ENCODE measurements at regions not wholly inside any gene's neighbourhood (a gene's known extent, or its start where the extent isn't known, plus 50 kb on each side); places are given as distances from the start of the nearest gene placed in this dataset.

DNA sequence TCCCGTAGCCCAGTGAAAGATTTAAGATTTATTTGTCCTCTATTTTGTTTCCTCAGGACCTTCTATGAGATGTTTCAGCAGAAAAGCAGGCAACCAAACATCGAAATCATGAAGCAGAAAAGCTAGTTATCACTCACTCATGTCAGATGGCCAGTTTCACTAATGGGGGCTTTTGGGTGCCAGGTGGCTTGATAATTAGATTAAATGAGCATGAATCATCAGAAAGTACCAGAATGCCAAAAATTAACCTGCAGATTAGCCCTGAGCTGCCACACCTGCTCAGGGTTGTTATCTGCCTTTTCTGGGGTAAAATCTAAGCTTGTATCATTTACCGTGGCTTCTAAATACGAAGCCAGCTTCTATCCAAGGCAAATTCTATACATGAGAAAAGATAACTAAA is 1017.5 kb downstream of the XPNPEP1 start:
- no peak for DNase-seq

DNA sequence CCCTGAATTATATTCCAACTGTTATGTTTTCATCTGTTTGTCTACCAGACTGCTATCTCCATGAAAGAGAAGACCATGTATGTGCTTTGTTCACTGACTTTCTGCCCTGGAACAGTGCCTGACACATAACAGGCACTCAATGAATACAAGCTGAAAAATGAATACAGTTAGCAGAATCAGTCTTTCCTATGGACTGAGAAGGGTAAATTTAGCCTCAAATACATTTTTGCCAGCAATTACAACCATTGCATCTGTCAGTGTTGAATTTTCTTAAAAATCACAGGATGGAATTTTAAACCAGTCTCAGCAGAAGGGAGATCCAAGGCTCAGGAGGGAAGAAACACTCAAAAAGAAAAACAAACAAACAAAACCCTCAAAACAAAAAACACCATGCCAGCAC is 1018.1 kb downstream of the XPNPEP1 start:
- no peak for DNase-seq

DNA sequence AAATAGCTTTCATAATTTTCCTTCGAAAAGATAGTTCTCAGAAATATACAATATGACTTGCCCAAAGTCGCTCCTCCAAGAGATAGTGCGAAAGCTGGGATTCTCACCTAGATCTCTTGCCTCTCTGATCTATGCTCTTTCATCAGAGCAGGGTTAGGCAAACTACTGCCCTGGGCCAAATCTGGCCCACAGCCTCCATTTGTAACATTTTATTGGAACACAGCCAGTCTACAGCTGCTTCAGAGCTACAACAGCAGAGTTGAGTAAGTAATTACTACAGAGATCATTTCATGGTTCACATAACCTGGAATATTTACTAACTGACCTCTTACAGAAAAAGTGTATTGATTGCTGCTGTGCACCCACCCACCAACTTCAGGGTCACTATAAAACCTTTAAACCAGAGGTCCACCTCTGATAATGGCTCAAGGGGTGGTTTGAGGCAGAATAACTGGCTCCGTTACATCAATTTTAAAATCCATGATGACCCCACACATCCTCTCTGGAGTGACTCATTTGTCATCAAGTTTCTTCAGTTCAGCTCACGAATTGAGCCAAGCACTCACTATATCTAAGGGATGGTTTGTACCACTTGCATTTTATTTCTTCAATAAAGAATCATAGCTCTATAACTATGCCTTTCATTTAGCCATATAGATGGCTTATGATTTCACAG is 1019.0 kb downstream of the XPNPEP1 start:
- DNase-seq, result no peak

DNA sequence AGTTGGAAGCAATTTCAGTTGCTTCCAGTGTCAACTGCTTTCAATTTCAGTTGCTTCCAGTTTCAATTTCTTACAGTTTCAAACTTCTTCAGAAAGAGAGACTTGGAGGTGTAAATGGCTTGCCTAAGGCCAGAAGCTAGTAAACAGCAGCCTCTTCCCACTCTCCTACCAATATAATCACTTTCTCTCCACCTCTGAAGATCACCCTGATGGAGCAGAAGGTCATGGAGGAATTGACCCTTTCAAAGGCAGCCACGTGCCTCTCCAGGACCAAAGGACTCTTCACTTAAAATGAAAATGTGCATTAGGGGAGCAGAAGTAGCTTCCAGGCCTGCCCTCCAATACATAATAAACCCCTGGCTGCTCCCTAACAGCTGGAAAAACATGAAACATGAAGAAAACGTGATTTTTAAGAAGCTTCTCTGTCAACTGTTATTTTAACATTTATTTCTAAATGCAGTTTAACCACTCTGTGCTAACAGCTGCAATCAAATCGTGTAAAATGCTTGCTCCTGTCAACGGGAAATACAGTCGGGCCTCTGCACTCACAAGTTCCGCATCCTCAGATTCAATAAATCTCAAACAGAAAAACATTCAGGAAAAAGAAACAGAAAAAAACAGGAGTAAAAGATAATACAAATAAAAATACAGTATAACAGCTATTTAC is 1020.6 kb downstream of the XPNPEP1 start:
- no peak for DNase-seq

DNA sequence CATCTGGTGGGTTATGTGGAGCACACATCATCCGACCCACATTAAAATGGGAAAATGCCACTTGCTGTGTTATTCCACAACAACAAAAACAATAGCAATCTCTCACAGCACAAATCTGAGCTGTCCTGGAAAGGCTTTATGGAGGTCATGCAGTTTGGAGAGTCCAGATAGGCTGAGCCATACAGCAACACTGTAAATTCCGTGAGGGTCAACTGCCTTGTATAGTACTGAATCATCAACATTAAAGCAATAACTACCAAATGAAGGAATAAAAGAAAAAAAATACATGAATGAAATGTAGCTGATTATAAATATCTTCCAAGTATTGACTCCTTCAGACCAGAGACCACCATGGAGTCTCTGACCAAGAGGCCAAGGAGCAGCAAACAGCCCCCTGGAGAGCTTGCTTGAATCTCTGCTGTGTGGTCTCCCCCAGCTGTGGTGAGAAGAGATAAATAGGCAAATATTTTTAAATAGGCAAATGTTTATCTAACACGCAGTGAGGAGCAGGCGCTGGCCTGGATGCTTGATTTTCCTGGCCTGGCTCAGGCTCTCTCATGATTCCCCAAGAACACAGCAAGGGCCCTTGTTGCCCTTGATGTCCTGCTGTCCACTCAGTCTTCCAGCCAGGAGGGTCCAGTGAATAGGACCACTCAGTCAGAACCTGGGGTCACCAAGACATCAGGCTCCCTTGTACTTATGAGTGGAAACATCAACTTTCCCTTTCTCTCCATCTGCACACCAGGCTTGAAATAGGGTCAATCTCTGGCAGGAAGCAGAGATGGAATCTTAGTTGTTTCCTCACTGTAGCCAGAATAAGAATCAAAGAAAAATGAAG is 1021.3 kb downstream of the XPNPEP1 start:
- no peak for DNase-seq

DNA sequence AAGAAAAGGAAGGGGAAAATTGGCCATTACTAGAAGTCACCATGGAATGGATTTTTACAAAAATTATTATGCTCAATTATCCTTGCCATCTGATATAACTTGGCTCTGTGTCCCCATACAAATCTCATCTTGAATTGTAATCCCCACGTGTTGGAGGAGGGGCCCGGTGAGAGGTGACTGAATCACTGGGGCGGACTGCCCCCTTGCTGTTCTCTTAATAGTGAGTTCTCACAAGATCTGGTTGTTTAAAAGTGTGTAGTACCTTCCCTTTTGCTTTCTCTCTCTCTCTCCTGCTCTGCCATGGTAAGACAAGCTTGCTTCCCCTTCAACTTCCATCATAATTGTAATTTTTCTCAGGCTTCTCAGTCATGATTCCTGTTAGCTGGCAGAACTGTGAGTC is 1023.6 kb downstream of the XPNPEP1 start:
- DNase-seq, result no peak

DNA sequence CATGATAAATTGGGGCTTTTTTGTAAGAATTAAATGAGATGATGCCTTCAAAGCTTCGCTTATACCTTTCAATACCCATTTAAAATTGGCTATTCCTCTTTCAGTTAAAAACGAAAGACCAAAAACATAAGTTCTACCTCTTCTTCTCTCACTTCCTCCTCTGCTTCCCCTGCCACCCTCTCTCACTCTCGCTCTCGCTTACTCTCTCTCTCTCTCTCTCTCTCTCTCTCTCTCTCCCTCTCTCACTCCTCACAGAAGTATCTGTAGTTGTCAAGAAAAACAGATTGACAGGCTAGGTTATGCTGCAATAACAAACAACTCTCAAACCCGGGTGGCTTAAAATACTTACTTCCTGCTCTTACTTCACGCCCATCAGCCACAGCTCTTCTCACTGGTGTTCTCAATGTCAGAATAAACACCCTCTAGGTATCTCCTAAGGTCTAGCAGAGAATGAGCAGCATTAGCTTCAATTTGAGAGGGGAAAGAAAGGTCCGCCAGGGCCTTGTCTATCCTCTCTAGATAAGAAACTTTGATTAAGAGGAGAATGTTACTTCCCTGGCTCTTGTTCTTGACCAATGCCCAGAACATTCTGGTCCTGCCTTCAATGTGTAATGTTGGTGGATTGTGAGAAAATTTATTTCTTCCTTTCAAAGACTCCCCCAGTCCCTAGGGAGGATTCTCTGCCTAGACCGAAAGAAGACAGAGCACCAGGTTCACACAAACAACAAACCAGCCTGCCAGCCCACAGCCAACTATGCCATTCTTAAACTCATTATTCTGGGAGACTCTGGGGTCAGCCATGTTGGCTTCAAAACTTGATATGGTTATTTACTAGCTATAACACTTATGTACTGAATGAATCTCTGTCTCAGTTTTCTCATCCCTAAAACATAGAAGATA is 1028.7 kb downstream of the XPNPEP1 start:
- no peak for DNase-seq

DNA sequence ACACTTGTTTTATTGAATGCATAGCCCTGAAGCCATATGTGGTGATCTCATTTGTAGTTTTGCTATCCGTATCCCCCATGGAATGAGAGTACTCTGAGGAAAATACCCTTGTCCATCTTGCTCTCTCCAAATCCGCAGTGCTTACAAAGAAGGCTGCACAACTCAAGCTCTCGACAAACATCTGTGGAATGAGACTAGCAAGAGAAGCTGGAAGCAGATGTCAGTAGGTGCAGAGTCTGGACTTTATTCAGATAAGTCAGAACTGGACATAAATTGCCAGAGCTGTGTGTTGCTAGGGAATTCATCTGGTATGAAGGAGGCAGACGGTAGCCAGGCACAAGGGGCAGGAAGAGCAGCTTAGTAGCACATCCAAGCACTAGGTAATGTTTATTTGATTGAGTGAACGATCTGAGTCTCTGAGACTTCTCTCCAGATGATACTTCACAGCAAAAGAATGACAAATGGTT is 1046.2 kb downstream of the XPNPEP1 start:
- no peak for DNase-seq

DNA sequence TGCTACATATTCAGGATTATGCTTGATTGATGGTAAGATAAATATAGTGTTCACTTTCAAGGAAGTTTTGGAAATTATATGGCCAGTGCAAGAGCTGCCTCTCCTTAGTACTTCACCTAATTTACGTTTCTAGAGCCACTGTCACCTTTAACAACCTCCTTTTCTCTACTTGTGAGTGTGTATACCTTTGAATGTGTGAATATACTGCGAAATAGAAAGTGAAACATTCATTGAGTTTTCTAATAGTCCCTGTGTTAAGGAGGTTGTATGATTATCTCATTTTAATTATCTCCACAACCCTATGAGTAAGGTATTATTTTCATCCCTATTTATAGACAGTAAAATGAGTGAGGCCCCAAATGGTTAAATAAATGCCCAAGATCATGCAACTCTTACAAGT is 1050.5 kb downstream of the XPNPEP1 start:
- DNase-seq, result no peak

DNA sequence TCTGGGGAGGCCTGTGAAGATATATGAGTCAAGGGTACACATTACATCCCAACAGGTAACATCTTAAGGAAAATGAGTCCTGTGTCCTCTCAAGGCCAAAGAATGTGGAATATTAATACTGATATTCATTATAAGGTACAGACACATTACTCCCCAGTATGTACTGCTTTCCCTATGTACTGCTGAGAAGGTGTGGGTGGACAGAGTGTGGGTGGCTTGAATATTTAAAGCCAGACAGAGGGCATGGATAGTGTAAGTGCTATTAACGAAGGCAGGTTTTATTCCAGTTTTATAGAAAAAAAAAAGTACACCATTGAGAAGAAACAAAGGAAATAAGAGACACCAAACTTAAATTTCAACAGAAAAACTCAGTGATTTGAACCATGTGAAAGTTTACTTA is 1054.4 kb downstream of the XPNPEP1 start:
- DNase-seq, result no peak

DNA sequence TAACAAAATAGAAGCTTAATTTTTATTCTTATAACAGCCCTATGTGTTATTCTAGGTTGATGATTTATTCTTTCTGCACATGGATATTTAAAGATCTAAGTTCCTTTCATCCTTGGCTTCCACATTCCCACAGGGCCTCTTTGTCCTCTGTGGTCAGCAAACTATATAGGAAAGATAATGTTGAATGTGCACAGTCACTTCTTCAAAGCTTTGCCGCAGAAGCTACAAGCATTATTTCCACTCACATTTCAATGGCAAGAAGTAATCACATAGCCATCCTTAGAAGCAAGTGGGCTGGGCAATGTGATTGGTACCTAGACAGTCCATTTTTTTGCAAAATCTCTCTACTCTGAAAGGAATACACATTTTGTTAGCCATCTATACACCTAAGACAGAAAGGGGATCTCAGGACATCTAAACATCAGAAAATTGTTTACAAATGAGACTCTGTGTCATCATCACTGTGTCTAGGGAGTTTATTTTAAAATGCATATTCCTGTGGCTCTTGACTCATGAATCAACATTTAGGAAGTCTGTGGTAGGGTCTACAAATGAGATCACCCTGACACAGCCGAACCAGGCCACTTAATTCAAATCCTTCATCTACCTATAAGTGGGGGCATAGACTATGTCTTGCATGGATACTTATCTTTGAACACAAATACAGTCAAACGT is 1060.5 kb downstream of the XPNPEP1 start:
- no peak for DNase-seq

DNA sequence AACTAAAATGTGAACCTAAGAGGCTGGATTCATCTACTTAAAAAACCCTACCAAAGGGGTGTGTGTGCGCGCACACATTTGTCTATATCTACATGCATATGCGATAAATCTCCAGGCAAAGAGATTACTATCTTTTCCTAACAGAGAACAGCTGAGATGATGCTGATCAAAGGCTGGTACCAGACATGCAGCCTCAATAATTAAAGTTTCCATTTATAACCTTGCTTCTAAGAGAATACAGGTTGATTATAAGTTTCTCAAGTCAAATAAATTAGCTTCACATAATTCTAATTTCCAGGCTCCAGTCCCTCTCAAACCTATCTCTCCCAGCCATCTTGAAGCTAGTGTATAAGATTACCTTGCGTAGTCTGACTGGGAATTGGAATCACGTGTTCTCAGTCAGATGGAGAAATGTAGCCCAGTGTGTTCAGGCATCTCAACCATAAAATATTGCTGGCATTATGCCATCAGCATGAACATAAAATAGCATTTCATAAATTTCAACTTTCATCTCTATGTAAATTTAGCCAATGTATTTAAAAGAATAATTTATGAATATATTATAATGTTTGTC is 1062.0 kb downstream of the XPNPEP1 start:
- no peak for DNase-seq

DNA sequence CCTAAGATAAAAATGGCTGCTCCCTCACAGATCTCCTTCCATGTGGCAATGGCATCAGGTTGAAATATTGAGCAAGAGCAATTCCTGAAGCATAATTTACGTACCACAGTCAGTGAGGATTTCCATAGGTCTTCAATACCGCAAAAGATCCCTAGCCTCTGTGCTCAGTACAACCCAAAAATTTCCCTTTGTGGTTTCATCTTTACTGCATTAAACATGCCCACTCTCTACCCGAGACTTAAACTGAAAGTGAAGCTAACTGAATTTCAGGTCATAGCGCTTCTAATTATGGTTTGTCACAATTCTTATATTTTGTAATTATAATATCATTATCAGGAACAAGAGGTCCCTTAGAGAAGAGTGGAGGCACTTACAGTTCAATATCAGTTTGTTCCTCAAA is 1071.1 kb downstream of the XPNPEP1 start:
- DNase-seq, result no peak

DNA sequence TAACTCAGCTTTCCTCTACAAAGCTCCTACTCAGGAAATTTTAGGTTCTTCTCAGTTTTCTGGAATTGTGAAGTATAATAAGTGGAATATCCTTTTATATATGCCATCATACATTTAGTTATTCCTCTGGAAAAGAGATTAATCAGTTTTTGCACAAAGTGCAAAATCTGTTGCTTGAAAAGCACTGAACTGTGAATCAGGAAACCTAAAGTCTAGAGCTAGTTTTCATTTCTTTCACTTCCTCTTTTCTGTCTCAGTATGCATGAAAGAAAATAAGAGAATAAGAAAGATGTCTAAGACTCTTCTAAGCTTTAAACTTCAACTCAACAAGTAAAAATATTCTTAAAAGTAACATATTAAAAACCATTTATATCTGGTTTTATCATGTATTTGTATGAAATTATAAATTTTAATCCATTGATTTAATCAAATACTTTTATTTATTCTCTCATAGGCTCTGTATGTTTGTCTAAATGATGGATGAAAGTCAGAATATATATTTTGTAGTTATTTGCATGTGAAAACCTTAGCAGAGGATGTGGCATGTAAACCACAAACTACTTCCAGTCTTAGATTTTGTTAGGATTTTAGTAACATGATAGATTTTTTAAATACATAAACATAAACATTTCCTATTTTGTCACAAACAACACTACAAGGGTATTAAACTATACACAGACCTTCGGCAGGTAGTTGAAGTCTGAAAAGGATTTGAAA is 1073.0 kb downstream of the XPNPEP1 start:
- DNase-seq, result no peak

DNA sequence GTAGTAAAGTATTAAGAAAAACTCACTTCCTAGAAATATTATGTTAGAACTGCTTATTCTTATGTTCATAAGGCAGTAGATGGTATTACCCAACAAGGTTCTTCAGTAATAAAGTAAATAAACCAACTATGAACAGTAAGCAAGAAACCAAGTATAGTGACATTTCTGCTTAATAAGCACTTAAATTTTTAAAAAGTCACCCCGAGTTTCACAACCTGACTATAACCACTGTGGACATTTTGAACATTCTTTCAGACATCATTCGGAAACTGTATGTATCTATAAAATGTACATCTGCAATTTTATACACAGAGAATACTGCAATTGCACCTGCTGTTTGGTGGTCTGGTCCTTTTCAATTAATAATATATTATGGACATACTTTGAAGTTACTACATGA is 1073.6 kb downstream of the XPNPEP1 start:
- DNase-seq, result no peak

DNA sequence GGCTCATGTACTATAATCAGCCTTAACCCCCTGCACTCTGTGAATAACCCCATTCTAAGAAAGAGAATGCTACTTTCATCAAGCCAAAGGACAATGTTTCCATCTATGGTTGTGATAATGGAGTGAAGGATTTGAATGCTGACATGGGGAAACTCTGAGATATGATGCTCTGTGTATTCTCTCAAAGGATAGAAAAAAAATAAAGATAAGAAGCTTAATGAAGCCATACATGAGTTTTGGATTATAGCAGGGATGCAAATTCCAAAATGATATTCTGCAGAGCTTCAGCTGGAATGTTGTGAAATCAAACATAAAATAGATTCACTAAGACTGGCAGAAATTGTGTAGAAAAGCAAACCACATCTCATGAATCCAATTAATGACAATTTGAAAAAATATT is 1074.1 kb downstream of the XPNPEP1 start:
- no peak for DNase-seq

DNA sequence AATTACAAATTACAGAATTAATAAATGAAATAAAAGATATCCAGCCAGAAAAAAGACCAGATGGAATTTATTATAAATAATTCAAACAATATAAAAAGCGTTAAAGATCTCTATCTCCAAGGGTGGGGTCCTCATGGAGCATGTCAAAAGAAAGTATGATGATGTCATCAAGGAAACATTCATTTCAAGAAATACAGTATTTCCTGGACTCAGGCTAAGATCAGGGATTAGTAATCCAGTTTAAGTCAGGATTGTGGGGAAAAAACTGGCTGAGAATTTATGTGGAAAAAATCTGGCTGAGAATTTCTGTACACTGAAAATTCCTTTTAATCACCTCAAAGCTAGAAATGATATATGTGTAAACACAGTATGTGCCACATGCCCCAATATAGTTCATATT is 1075.3 kb downstream of the XPNPEP1 start:
- no peak for DNase-seq

DNA sequence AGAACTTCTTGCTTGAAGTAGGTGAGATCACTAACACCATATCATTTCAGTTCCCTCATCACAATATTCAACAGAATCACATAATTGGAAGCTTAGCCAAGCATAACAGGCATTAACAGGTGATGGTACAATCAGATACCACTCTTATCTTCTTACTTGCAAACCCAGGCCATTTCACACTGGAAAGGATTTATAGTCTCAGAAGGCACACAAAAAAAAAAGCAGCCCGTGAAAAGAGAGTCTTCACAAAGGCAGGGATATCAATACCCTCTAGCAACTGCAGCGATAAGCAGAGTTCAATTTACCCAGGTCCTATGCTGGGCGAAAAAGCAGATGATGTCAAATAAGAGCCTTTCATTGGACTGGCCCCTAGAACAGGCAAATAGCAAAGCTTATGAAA is 1082.4 kb downstream of the XPNPEP1 start:
- no peak for DNase-seq

DNA sequence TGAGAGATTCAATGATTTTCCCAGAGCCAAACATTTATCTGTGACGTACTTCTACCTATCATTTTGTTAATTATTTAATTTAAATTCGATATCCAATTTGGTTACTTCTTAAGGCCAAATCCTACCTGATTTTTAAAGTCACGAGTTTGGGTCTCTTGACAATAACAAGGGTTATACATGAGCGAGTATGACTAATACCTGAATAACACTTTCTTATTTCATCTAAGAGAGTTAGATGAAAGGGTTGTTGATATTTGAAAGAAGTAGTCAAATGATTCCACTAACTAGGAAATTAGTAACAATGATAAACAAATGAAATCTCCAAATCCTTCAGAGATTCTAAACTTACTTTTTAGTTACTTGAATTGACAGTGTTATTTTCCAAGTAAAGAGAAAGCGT is 1086.9 kb downstream of the XPNPEP1 start:
- DNase-seq, result no peak

DNA sequence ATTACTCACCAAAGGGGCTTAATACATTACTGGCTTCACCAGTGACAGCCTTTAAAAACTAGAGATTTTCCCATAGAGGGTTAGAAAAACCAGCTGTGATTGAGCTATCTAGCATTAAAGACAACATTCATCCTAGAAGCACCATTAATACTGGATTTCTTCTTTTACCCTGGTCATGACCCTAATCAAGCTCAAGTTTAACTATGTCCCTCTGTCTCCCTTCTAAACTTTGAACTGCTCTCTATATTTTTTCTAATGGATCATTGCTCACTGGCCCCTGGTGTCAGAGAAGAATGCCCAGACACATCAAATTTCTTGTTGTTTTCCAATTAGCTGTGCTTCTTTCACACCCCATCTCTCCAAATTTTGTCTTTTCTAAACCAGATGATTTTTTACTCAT is 1101.3 kb downstream of the XPNPEP1 start:
- DNase-seq, result no peak

DNA sequence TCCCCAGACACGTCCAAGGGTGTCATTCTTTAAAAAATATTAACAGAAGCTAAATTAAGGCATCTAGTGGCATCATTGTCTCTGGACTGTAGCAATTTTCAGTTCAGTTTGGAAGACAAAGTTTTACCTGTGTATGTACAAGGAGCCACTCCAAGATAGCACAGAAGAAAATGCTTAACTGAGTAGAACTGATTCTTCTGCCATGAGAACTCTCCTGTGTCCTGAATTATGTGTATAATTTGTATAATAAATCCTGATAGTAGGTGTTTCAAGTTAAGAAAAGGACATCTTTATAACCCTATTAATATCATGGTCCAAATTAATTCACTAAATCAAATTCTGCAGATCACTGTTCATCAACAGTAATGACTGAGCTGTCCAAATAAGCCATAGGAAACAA is 1104.0 kb downstream of the XPNPEP1 start:
- no peak for DNase-seq

All from inflammatory macrophage treated with lipopolysaccharide for 4 hours (primary cell).